ENCODE measurements at regions not wholly inside any gene's neighbourhood (a gene's known extent, or its start where the extent isn't known, plus 50 kb on each side); places are given as distances from the start of the nearest gene placed in this dataset.

GRCh38 chr2:120570546-120570945, 165.1 kb upstream of the GLI2 start:
- no peak for ATAC-seq (replicated peaks)

DNA sequence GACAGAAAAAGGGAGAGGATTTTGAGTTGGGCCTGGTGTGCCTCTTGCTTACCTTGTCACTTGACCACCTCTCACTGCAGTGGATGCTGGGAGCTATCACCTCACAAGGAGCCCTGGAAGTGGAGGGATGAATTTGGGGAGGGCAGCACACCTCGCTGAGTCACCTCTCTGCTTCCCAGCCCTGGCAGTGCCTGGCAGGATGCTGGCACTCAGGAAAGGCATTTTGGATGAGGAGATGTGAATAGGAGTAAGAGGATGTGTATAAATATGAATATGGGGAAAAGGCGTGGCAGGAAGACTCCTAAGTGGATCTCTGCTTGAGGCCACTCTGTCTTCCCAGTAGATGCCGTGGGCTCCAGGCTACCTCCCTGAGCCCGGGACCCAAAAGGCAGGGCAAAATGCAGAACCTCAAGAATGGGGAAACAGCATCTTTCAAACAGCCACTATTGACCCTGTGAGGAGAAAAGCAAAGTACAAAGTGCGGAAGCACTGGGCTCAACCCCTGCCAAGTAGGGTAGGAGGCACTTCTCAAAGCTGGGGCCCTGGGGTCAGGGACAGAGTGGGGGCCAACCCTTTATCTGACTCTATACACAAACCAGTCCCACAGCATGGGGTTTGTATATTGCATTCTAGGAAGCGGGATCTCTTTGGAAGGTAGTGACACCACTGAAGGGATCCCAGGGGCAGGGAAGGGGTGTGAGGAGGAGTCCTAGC, 164.5 kb upstream of the GLI2 start:
- H3K27ac Mint-ChIP-seq: no peak overlapping the region
- H3K36me3 Mint-ChIP-seq (ENCODE audit: low read depth): no peaks in the 10 kb centered on the region
- ATAC-seq (replicated peaks): no peak
- no peak overlapping the region for H3K4me3 Mint-ChIP-seq
- no peaks in the 10 kb centered on the region for H3K9me3 Mint-ChIP-seq
- H3K4me1 Mint-ChIP-seq: no peaks in the 10 kb centered on the region
- peaks cover 18% of the 10 kb centered on the region for H3K27me3 Mint-ChIP-seq

More at GRCh38 chr2:120570546-120570945, 165.1 kb upstream of the GLI2 start:
- Mint-ChIP-seq H3K4me1 (no peaks in the 10 kb centered on the region), H3K27me3 (peaks cover 14% of the 10 kb centered on the region), H3K9me3 (no peaks in the 10 kb centered on the region), H3K36me3 (ENCODE audit: low read depth) (no peaks in the 10 kb centered on the region), H3K27ac (no peak overlapping the region), H3K4me3 (no peak overlapping the region)

DNA sequence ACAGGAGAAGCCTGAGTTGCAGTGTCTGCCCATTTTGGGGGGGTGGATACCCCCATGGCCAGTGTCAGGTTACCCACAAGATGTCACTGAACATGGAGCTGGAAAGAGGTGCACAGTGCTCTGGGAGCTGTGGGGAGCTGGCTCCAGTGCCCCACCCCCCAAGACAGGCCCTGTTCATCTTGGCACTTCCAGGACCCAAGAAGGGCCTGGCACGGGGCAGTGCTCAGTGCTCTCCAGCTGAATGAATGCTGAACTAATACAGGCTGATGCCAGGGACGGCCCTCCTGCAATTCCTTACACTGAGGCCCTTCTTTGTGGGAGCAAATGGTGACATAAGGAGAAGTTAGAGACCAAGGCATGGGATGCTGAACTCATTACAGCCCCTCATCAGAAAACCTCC, 163.4 kb upstream of the GLI2 start:
- Mint-ChIP-seq H3K9me3 (no peaks in the 10 kb centered on the region), H3K36me3 (ENCODE audit: low read depth) (no peaks in the 10 kb centered on the region), H3K27ac (no peak overlapping the region), H3K4me3 (no peak overlapping the region), H3K27me3 (peaks cover 23% of the 10 kb centered on the region), H3K4me1 (no peaks in the 10 kb centered on the region)
- no peak for ATAC-seq (replicated peaks)

DNA sequence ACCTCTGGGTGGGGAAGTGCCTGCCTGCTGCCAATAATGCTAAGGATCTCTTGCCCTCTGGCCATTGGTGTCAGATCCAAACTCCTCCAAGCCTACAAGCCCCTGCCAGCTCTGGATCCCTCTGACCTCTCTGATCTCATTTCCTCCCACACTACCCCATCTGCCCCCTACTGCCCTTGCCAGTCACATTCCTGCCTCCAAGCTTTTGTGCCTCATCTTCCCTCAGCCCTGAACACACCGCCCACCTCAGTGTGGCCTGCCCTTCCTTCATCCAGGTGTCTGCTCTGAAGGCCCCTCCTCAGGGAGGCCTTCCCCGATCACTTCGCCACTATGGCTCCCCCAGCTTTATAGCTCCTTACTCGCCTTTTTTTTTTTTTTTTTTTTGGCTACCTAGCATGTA, 161.0 kb upstream of the GLI2 start:
- Mint-ChIP-seq H3K4me1 (no peaks in the 10 kb centered on the region), H3K4me3 (no peak overlapping the region), H3K27me3 (peaks cover 24% of the 10 kb centered on the region), H3K9me3 (no peaks in the 10 kb centered on the region), H3K27ac (no peak overlapping the region), H3K36me3 (ENCODE audit: low read depth) (no peaks in the 10 kb centered on the region)
- ATAC-seq (replicated peaks): no peak

GRCh38 chr2:120575966-120576365, 159.7 kb upstream of the GLI2 start:
- H3K9me3 Mint-ChIP-seq: no peaks in the 10 kb centered on the region
- no peaks in the 10 kb centered on the region for H3K4me1 Mint-ChIP-seq
- H3K4me3 Mint-ChIP-seq: no peak overlapping the region
- no peaks in the 10 kb centered on the region for H3K36me3 Mint-ChIP-seq (ENCODE audit: low read depth)
- peaks cover 22% of the 10 kb centered on the region for H3K27me3 Mint-ChIP-seq
- H3K27ac Mint-ChIP-seq: no peak overlapping the region
- no peak for ATAC-seq (replicated peaks)

GRCh38 chr2:120576509-120577474, 158.9 kb upstream of the GLI2 start:
- no peak overlapping the region for H3K27ac Mint-ChIP-seq
- no peak for ATAC-seq (replicated peaks)
- H3K9me3 Mint-ChIP-seq: no peaks in the 10 kb centered on the region
- H3K36me3 Mint-ChIP-seq (ENCODE audit: low read depth): no peaks in the 10 kb centered on the region
- H3K4me1 Mint-ChIP-seq: no peaks in the 10 kb centered on the region
- H3K27me3 Mint-ChIP-seq: peaks cover 23% of the 10 kb centered on the region
- no peak overlapping the region for H3K4me3 Mint-ChIP-seq

- ATAC-seq (replicated peaks): no peak
- H3K4me1 Mint-ChIP-seq: no peaks in the 10 kb centered on the region
- no peak overlapping the region for H3K4me3 Mint-ChIP-seq
- H3K9me3 Mint-ChIP-seq: no peaks in the 10 kb centered on the region
- H3K36me3 Mint-ChIP-seq (ENCODE audit: low read depth): no peaks in the 10 kb centered on the region
- no peak overlapping the region for H3K27ac Mint-ChIP-seq
- H3K27me3 Mint-ChIP-seq: peaks cover 25% of the 10 kb centered on the region
Observed at GRCh38 chr2:120577721-120578295, 157.9 kb upstream of the GLI2 start.

GRCh38 chr2:120578576-120579352, 156.9 kb upstream of the GLI2 start:
- no peak overlapping the region for H3K27ac Mint-ChIP-seq
- no peak for ATAC-seq (replicated peaks)
- no peak overlapping the region for H3K4me3 Mint-ChIP-seq
- H3K4me1 Mint-ChIP-seq: no peaks in the 10 kb centered on the region
- H3K27me3 Mint-ChIP-seq: peaks cover 28% of the 10 kb centered on the region
- no peaks in the 10 kb centered on the region for H3K9me3 Mint-ChIP-seq
- no peaks in the 10 kb centered on the region for H3K36me3 Mint-ChIP-seq (ENCODE audit: low read depth)

DNA sequence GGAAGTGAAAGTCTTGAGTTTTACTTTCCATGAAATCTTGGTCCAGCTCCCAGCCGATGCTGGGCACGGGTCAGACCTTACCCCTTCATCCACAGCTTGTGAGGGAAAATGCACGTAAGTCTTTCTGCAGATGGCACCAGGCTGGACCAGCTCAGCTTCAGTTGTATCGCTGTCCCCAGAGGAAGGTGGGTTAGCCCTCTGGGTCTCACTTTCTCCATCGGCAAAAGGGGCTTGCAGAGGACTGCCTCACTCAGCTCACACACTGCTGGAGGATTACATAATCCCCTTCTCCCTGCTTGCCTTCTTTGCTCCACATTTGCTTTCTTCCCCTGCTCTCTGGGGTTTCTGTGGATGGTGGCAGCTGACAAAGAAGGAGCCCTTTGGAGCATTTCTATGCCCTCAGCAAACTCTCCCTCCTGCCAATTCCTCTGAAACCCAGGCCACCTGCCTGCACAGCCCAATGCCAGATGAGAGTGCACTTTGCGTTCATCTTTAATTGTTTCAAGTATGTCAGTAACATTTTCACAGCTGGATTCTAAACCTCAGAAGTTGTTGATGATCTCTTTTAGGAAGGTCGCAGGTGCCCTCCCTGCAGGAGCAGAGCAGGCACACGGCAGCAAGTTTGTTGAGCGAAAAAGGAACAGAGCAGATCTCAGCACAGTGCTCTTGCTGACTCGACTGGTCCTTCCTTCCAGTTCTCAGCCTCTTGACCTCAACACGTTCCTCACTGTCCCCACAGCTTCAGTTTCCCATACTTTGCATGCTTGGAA, 155.6 kb upstream of the GLI2 start:
- no peaks in the 10 kb centered on the region for H3K9me3 Mint-ChIP-seq
- H3K27me3 Mint-ChIP-seq: peaks cover 24% of the 10 kb centered on the region
- H3K36me3 Mint-ChIP-seq (ENCODE audit: low read depth): no peaks in the 10 kb centered on the region
- H3K4me1 Mint-ChIP-seq: no peaks in the 10 kb centered on the region
- ATAC-seq (replicated peaks): no peak
- H3K4me3 Mint-ChIP-seq: no peak overlapping the region
- no peak overlapping the region for H3K27ac Mint-ChIP-seq

- H3K36me3 Mint-ChIP-seq (ENCODE audit: low read depth): no peaks in the 10 kb centered on the region
- H3K27ac Mint-ChIP-seq: no peak overlapping the region
- no peak overlapping the region for H3K4me3 Mint-ChIP-seq
- H3K9me3 Mint-ChIP-seq: no peaks in the 10 kb centered on the region
- no peaks in the 10 kb centered on the region for H3K4me1 Mint-ChIP-seq
- ATAC-seq (replicated peaks): no peak
- H3K27me3 Mint-ChIP-seq: peaks cover 28% of the 10 kb centered on the region
Observed at GRCh38 chr2:120580709-120581108, 155.0 kb upstream of the GLI2 start.

DNA sequence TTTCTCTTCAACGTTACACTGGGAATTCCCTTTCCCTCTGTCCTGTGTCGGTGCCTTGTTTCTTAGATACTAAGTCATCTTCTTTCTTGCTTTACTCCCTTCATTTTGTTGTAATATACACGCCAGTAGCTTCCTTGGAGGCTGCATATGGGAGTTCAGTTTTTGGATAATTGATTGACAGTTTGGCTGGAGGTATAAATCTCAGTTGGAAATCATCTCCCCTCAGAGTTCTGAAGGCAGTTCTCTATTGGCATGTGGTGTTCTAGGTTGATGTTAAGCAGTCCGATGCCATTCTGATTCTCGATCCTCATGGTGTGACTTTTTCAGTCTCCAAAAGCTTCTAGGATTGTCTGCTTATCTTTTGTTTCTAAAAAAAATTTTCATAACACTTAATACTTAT, 152.5 kb upstream of the GLI2 start:
- no peak overlapping the region for H3K27ac Mint-ChIP-seq
- no peaks in the 10 kb centered on the region for H3K4me1 Mint-ChIP-seq
- H3K9me3 Mint-ChIP-seq: no peaks in the 10 kb centered on the region
- ATAC-seq (replicated peaks): no peak
- peaks cover 33% of the 10 kb centered on the region for H3K27me3 Mint-ChIP-seq
- H3K4me3 Mint-ChIP-seq: no peak overlapping the region
- no peaks in the 10 kb centered on the region for H3K36me3 Mint-ChIP-seq (ENCODE audit: low read depth)

- Mint-ChIP-seq H3K27me3 (peaks cover 40% of the 10 kb centered on the region), H3K9me3 (no peaks in the 10 kb centered on the region), H3K27ac (no peak overlapping the region), H3K4me1 (no peaks in the 10 kb centered on the region), H3K36me3 (ENCODE audit: low read depth) (no peaks in the 10 kb centered on the region), H3K4me3 (no peak overlapping the region)
- no peak for ATAC-seq (replicated peaks)
Observed at GRCh38 chr2:120583851-120584570, 151.7 kb upstream of the GLI2 start.

All from activated T-helper 17 cell treated with anti-CD3 and anti-CD28 coated beads, Interleukin-2, amount 50 U/mL, for 72 hours (primary cell).